GM12874 (cell line): ENCODE measurements at regions not wholly inside any gene's neighbourhood (a gene's known extent, or its start where the extent isn't known, plus 50 kb on each side); places are given as distances from the start of the nearest gene placed in this dataset.

Experiments
- CTCF ChIP-seq: IDR thresholded peaks from 2 replicates; pipeline ENCODE4 v1.5.1; 2011; ENCODE audit warnings: low read depth, mild to moderate bottlenecking, control low read depth, low read length, moderate library complexity; ENCODE audit not compliant: insufficient read depth

DNA sequence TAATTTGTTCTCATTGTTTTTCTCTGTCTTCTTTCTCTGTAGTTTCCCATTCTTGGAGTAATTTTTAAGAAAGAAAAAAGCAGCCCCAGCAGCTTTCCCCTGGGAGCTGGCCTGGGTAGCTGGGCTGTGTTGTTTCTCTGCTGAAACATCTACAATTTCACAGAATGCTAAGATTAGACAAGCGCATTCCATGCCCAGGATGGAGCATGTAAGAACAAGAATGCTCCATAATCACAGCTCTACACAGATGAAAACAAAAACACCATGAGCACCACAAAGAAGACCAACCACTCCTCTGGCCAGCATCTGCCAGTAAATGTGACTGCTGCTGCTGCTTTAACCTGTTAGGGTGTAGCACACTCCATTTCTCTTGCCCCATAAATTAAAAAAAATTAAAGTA is 239.2 kb upstream of the SLITRK1 start:
- TF ChIP-seq CTCF: no peak

DNA sequence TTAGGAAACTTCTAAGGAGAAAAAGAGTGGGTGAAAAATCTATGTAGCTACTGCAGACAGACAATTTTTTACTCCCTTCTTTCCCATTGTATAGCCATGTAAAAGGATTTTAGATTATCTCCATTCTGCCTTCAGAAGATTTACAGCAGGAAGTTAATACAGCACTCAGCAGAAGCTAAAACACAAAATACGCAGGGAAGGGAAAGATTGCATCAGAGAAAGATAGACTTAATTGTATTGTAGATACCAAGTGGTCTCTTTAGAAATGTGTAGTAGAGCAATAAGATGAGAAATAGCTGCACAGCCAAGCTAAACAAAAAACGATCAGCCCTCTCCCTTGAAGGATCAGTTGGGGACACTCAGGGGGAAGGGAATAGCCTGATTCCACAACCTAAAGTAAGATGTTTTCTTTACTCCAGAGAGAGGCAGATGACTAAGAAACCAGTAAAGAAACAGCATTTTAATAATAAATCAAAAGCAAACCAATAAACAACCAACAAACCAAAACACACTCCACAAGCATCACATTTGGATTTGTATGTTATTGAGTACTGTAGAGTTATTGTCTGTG is 236.7 kb upstream of the SLITRK1 start:
- no peak for TF ChIP-seq CTCF

DNA sequence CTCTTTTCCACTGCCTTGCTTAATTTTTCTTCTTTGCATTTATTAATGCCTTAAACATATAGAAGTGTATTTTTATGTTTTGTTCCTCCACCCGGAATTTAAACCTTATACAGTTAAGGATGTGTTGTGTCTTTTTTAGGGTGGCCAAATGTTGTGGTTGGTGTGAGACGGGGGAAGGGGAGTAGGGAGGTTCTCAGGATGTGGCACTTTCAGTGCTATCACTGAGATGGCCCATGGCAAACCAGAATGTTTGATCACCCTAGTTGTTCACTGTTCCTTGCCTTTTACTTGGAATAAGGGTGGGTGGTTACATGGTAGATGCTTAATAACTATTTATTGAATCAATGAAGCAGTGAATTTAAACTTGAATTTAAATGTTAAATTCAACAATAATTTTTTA is 216.0 kb upstream of the SLITRK1 start:
- TF ChIP-seq CTCF: no peak

- no peak for TF ChIP-seq CTCF
These were observed 214.9 kb upstream of the SLITRK1 start for GRCh38 chr13:84097148-84097547.

GRCh38 chr13:84096216-84096615 is 213.9 kb upstream of the SLITRK1 start:
- TF ChIP-seq CTCF: no peak

DNA sequence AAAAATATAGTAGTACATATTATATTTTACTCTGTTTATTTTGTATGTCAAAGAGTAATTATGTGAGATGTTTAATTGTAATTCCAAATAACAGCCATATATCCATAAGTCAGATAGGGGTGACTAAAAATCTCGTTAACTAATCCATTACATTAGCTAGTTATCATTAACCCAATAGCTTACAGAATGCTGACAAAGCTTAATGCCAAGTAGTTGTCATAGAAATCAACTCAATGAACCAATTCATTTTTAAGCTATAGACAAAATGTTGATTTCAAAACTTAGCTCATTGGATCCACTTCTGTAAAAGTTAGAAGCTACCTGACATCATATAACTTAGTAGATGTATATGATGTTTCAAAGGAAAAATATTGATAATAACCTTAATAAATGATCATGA is 206.7 kb upstream of the SLITRK1 start:
- TF ChIP-seq CTCF: no peak

GRCh38 chr13:84086847-84087162 is 204.5 kb upstream of the SLITRK1 start:
- no peak for TF ChIP-seq CTCF

- TF ChIP-seq CTCF: no peak
These were observed 200.2 kb upstream of the SLITRK1 start for GRCh38 chr13:84082462-84082861.
